K562 (cell line): ENCODE measurements at regions not wholly inside any gene's neighbourhood (a gene's known extent, or its start where the extent isn't known, plus 50 kb on each side); places are given as distances from the start of the nearest gene placed in this dataset.

Experiments
- ATAC-seq: fragments of 200-7000 bp; cut with Tn5 transposase; 3 replicates; pipeline ENCODE4 v1.9.1; 2020; ENCODE audit warnings: moderate library complexity
- BruUV-seq: library from RNA; stranded (reverse); fragments of 400-500 nt; replicated peaks from 2 replicates; lab custom pipeline; 2021; lab: Mats Ljungman, UMichigan
- CTCF ChIA-PET: fragments of 300-600 bp; formaldehyde crosslinking; extraction: SDS; loops from one replicate; lab custom pipeline; 2021; ENCODE audit warnings: low intra/inter-chr PET ratio; lab: Yijun Ruan, JAX
- POLR2A ChIA-PET: fragments of 300-600, 350-650 bp; sonication (Branson Sonifier 250); formaldehyde crosslinking; extraction: SDS; loops from one replicate; lab custom pipeline; 2021; ENCODE audit warnings: antibody characterized with exemption, inconsistent platforms; lab: Yijun Ruan, JAX
- DNase-seq, 4 experiments: peaks; one replicate each; pipeline versions ENCODE4 v3.0.0 to v3.0.0-alpha.2; 2011 to 2018; ENCODE audit warnings: low spot score in 3 of 4, mixed read lengths in 3 of 4; ENCODE audit errors: extremely low read depth in 1 of 4
- FAIRE-seq: peaks from 2 replicates; lab custom pipeline; 2011; peaks lifted over from hg19 to GRCh38; lab: Jason Lieb, UNC
- H2AFZ ChIP-seq: 2 replicates; pipeline ENCODE4 v1.6.0; 2011; ENCODE audit warnings: low read depth, low read length, control low read depth, inconsistent platforms
- H3K27ac ChIP-seq: fragments of 200-600 bp; 3 replicates; pipeline ENCODE4 v1.8.0; 2011; ENCODE audit warnings: low read depth, mild to moderate bottlenecking, control low read depth, inconsistent platforms, low read length, moderate library complexity, mixed read lengths; ENCODE audit errors: extremely low read depth
- H3K27me3 ChIP-seq, 2 experiments: fragments of 300-600 bp in 1 of 2; 2 replicates in 1 of 2; 3 replicates in 1 of 2; pipeline versions ENCODE4 v1.6.0 to v1.8.0; 2011; ENCODE audit warnings: inconsistent platforms in 2 of 2, low read length in 2 of 2, mild to moderate bottlenecking in 1 of 2, mixed read lengths in 1 of 2, moderate library complexity in 1 of 2; ENCODE audit not compliant: control insufficient read depth in 2 of 2, insufficient read depth in 2 of 2
- H3K36me3 ChIP-seq: fragments of 300-600 bp; 3 replicates; pipeline ENCODE4 v1.8.0; 2011; ENCODE audit warnings: mild to moderate bottlenecking, low read length, inconsistent platforms; ENCODE audit not compliant: control insufficient read depth, insufficient read depth
- H3K4me1 ChIP-seq, 2 experiments: fragments of 200-600 bp in 1 of 2; replicated peaks in 1 of 2; 2 replicates in 1 of 2; 3 replicates in 1 of 2; pipeline versions ENCODE4 v1.5.1 to v1.8.0; 2011; ENCODE audit warnings: inconsistent platforms in 2 of 2, low read length in 2 of 2, mild to moderate bottlenecking in 1 of 2, mixed read lengths in 1 of 2, moderate library complexity in 1 of 2; ENCODE audit not compliant: control insufficient read depth in 2 of 2, insufficient read depth in 2 of 2
- H3K4me2 ChIP-seq: 2 replicates; pipeline ENCODE4 v1.6.1; 2011; ENCODE audit warnings: low read length, control low read depth, inconsistent platforms, mixed read lengths; ENCODE audit not compliant: insufficient read depth
- H3K4me3 ChIP-seq: fragments of 200-600 bp; sonication (generic), shearing (Covaris generic); 2 replicates; pipeline ENCODE4 v1.5.1; 2016; ENCODE audit warnings: control low read depth, inconsistent platforms
- H3K79me2 ChIP-seq: fragments of 200-600 bp; 3 replicates; pipeline ENCODE4 v1.8.0; 2011; ENCODE audit warnings: low read length, inconsistent platforms; ENCODE audit not compliant: control insufficient read depth, insufficient read depth
- H3K9ac ChIP-seq, 2 experiments: 2 replicates each; pipeline versions ENCODE4 v1.6.0 to v1.6.1; 2011; ENCODE audit warnings: low read depth in 2 of 2, low read length in 2 of 2, control low read depth in 1 of 2, inconsistent platforms in 1 of 2, mild to moderate bottlenecking in 1 of 2, mixed read lengths in 1 of 2; ENCODE audit not compliant: insufficient read depth in 1 of 2
- H3K9me1 ChIP-seq: one replicate; pipeline ENCODE4 v1.6.0; 2011; ENCODE audit warnings: inconsistent platforms, mild to moderate bottlenecking, low read length, moderate library complexity; ENCODE audit not compliant: control insufficient read depth, insufficient read depth
- H3K9me3 ChIP-seq: replicated peaks from 2 replicates; pipeline ENCODE4 v1.5.1; 2011; ENCODE audit warnings: low read depth, low read length, inconsistent platforms; ENCODE audit not compliant: control insufficient read depth, insufficient read depth
- H4K20me1 ChIP-seq: replicated peaks from 2 replicates; pipeline ENCODE4 v1.6.1; 2011; ENCODE audit warnings: low read length, inconsistent platforms, mixed read lengths; ENCODE audit not compliant: control insufficient read depth, insufficient read depth
- ELF4 ChIP-seq: fragments of 450-650 bp; formaldehyde crosslinking; IDR thresholded peaks from 2 replicates; pipeline ENCODE4 v1.4.0; 2022; ENCODE audit warnings: missing genetic modification characterization
- FOS ChIP-seq: IDR thresholded peaks from 3 replicates; pipeline ENCODE4 v1.6.1; 2011; ENCODE audit not compliant: insufficient read length; ENCODE audit errors: extremely low read depth
- PREB ChIP-seq: sonication (generic); formaldehyde crosslinking; IDR thresholded peaks from 2 replicates; pipeline ENCODE4 v1.8.1; 2023; ENCODE audit warnings: mild to moderate bottlenecking, missing genetic modification reagents
- RBM14 ChIP-seq: fragments of 200-400 bp; formaldehyde crosslinking; IDR thresholded peaks from 2 replicates; pipeline ENCODE4 v1.6.1; 2018; ENCODE audit warnings: low read depth, mild to moderate bottlenecking, low read length, moderate library complexity, borderline replicate concordance; ENCODE audit not compliant: insufficient read depth
- TSHZ1 ChIP-seq: fragments of 250-450 bp; sonication (Bioruptor Pico); IDR thresholded peaks from 2 replicates; pipeline ENCODE4 v1.4.0; 2020; ENCODE audit warnings: mild to moderate bottlenecking, moderate library complexity
- ZBED1 ChIP-seq: IDR thresholded peaks from 2 replicates; pipeline ENCODE4 v1.6.1; 2014
- ZNF311 ChIP-seq: fragments of 250-450 bp; sonication (Bioruptor Pico); IDR thresholded peaks from 2 replicates; pipeline ENCODE4 v1.4.0; 2020; ENCODE audit warnings: mild to moderate bottlenecking, moderate library complexity
- ZNF717 ChIP-seq: fragments of 250-450 bp; sonication (Bioruptor Pico); IDR thresholded peaks from 2 replicates; pipeline ENCODE4 v1.5.0; 2021
- WGBS: fragments of 100-300 bp; shearing (Covaris generic); methylation state at CpG from one replicate; pipeline ENCODE4 v1.1.6; 2016; ENCODE audit warnings: low coverage, mixed read lengths; ENCODE audit not compliant: insufficient coverage; ENCODE audit errors: missing lambda C conversion rate; 5-methylcytosine and 5-hydroxymethylcytosine counted together
- in situ Hi-C: fragments of 300-500 bp; cut with MboI; formaldehyde crosslinking; loops from 4 replicates; pipeline ENCODE4 v1.15.0; 2018; ENCODE audit warnings: inconsistent platforms, mixed read lengths
- intact Hi-C: fragments of 100-400 bp; cut with micrococcal nuclease; formaldehyde crosslinking; loops from 2 replicates; pipeline ENCODE4 v1.14.2; 2022
- TF ChIP-seq, protein P1 (sequence below): fragments of 250-450 bp; sonication (Bioruptor Pico); IDR thresholded peaks from 2 replicates; pipeline ENCODE4 v1.9.0; 2021; ENCODE audit warnings: mild to moderate bottlenecking, inconsistent platforms
- TF ChIP-seq, protein P2 (sequence below): fragments of 450-650 bp; formaldehyde crosslinking; IDR thresholded peaks from 2 replicates; pipeline ENCODE4 v1.4.0; 2020; ENCODE audit warnings: mild to moderate bottlenecking

DNA sequence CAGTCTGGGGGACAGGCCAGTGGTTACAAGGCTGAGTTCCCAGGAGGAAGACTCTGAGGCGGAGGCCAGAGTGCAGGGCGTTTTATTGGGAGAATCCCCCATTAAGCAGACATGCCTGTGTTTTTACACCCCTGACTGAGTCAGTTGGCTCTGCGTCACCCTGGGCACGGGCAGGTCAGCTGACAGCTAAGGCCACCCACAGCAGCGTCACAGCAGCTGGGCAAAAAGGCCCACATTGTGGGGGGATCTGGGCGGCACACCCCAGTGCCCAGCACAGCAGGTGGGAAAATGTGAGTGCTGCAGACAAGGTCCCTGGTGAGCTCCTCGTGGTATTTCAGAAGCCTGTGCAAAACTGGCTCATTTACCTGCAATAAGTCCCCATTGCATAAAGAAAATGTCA is 184.7 kb downstream of the AACS start:
- no peak overlapping the region for H3K4me3 ChIP-seq
- no peak overlapping the region for H2AFZ ChIP-seq
- CTCF ChIA-PET, result no interaction called here

More for the DNA sequence above, 184.7 kb downstream of the AACS start:
- H3K4me2 ChIP-seq, result no peak overlapping the region
- no TSS peak for BruUV-seq
- in situ Hi-C loops, result no loop called here
- POLR2A ChIA-PET, result interaction anchor here (0.9 kb wide), 1 partner anchor 10 kb away, joined by 3 read pairs; no protein-coding TSS in a partner anchor
- DNase-seq (no peak), ATAC-seq (no peak), FAIRE-seq (no peak)
- no peak overlapping the region for H3K27ac ChIP-seq
- WGBS, result under 1% methylated on average over 7 of the region's 7 CpGs
- H3K27me3 ChIP-seq, result peaks cover 13 to 52% of the 10 kb centered on the region in 2 experiments; a peak in 3 of 5 replicates
- no peaks in the 10 kb centered on the region for H3K79me2 ChIP-seq
- no peaks in the 10 kb centered on the region for H4K20me1 ChIP-seq
- intact Hi-C loops, result no loop called here
- no peaks in the 10 kb centered on the region for H3K9me3 ChIP-seq
- H3K4me1 ChIP-seq, result no peaks in the 10 kb centered on the region
- H3K9me1 ChIP-seq, result no peaks in the 10 kb centered on the region
- H3K36me3 ChIP-seq, result no peaks in the 10 kb centered on the region
- TF ChIP-seq TSHZ1 (CRISPR knock-in tag) (no peak), ZNF717 (CRISPR knock-in tag) (no peak), PREB (CRISPR knock-in tag) (no peak), ZNF311 (no peak), ZBED1 (no peak), ELF4 (CRISPR knock-in tag) (no peak), RBM14 (no peak), FOS (no peak)
- TF ChIP-seq, protein P1, sequence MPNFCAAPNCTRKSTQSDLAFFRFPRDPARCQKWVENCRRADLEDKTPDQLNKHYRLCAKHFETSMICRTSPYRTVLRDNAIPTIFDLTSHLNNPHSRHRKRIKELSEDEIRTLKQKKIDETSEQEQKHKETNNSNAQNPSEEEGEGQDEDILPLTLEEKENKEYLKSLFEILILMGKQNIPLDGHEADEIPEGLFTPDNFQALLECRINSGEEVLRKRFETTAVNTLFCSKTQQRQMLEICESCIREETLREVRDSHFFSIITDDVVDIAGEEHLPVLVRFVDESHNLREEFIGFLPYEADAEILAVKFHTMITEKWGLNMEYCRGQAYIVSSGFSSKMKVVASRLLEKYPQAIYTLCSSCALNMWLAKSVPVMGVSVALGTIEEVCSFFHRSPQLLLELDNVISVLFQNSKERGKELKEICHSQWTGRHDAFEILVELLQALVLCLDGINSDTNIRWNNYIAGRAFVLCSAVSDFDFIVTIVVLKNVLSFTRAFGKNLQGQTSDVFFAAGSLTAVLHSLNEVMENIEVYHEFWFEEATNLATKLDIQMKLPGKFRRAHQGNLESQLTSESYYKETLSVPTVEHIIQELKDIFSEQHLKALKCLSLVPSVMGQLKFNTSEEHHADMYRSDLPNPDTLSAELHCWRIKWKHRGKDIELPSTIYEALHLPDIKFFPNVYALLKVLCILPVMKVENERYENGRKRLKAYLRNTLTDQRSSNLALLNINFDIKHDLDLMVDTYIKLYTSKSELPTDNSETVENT (CRISPR knock-in tag), result no peak
- TF ChIP-seq, protein P2, sequence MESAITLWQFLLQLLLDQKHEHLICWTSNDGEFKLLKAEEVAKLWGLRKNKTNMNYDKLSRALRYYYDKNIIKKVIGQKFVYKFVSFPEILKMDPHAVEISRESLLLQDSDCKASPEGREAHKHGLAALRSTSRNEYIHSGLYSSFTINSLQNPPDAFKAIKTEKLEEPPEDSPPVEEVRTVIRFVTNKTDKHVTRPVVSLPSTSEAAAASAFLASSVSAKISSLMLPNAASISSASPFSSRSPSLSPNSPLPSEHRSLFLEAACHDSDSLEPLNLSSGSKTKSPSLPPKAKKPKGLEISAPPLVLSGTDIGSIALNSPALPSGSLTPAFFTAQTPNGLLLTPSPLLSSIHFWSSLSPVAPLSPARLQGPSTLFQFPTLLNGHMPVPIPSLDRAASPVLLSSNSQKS (CRISPR knock-in tag), result no peak
- no peak overlapping the region for H3K9ac ChIP-seq
